ENCODE measurements at regions not wholly inside any gene's neighbourhood (a gene's known extent, or its start where the extent isn't known, plus 50 kb on each side); places are given as distances from the start of the nearest gene placed in this dataset.

DNA sequence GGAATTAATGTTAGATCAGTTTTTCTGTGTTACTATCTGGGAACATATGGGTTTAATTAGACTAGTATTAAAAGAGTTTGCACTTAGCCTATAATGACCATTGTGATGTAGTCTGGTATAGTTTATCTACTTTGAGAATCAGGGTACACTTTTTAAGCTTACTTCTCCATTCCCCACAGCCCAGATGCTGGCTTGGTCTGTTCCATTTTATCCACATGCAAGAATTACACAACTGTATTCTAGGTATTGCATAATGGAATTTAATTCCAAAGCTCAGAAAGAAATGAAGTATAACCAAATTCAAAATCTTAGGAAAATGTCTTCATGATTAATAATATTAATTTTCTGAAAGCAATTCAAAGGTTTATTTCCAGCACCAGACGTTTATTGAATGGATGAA lies 122.2 kb upstream of the PDGFD start:
- TF ChIP-seq RAD21 (IDR thresholded peaks at IDR 0.05; ENCODE audit: low read depth) (no peak), MAX (IDR thresholded peaks at IDR 0.05) (no peak)
- TF ChIP-seq, protein P1, sequence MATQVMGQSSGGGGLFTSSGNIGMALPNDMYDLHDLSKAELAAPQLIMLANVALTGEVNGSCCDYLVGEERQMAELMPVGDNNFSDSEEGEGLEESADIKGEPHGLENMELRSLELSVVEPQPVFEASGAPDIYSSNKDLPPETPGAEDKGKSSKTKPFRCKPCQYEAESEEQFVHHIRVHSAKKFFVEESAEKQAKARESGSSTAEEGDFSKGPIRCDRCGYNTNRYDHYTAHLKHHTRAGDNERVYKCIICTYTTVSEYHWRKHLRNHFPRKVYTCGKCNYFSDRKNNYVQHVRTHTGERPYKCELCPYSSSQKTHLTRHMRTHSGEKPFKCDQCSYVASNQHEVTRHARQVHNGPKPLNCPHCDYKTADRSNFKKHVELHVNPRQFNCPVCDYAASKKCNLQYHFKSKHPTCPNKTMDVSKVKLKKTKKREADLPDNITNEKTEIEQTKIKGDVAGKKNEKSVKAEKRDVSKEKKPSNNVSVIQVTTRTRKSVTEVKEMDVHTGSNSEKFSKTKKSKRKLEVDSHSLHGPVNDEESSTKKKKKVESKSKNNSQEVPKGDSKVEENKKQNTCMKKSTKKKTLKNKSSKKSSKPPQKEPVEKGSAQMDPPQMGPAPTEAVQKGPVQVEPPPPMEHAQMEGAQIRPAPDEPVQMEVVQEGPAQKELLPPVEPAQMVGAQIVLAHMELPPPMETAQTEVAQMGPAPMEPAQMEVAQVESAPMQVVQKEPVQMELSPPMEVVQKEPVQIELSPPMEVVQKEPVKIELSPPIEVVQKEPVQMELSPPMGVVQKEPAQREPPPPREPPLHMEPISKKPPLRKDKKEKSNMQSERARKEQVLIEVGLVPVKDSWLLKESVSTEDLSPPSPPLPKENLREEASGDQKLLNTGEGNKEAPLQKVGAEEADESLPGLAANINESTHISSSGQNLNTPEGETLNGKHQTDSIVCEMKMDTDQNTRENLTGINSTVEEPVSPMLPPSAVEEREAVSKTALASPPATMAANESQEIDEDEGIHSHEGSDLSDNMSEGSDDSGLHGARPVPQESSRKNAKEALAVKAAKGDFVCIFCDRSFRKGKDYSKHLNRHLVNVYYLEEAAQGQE (IDR thresholded peaks at IDR 0.05; ENCODE audit: low read depth), result no peak
